ENCODE measurements at regions not wholly inside any gene's neighbourhood (a gene's known extent, or its start where the extent isn't known, plus 50 kb on each side); places are given as distances from the start of the nearest gene placed in this dataset.

- ATAC-seq (no peak), DNase-seq (ENCODE audit: low spot score) (no peak), FAIRE-seq (no peak)
- H3K27me3 ChIP-seq (ENCODE audit: control insufficient read depth in 1 of 2, insufficient read depth in 2 of 2, low read length in 2 of 2): no peaks in the 10 kb centered on the region; a peak in 3 of 5 replicates
- no peaks in the 10 kb centered on the region for H3K4me1 ChIP-seq (ENCODE audit: insufficient read depth, low read length)
- H2AFZ ChIP-seq (ENCODE audit: low read length): no peak overlapping the region
- in situ Hi-C loops (cut with HindIII; ENCODE audit: extremely low pct_ligation_motif_present, low pct_unique_long_range_greater_than_20kb): no loop called here
- CTCF ChIA-PET (ENCODE audit: low intra/inter-chr PET ratio, low total read pairs): no interaction called here
- no peak overlapping the region for H3K27ac ChIP-seq (ENCODE audit: extremely low read length, insufficient read depth, low read length)
- TF ChIP-seq NCOA1 (CRISPR knock-in tag; IDR thresholded peaks at IDR 0.05) (no peak), SP1 (IDR thresholded peaks at IDR 0.05) (no peak), SP1 (CRISPR knock-in tag; IDR thresholded peaks at IDR 0.05) (no peak), RXRB (CRISPR knock-in tag; IDR thresholded peaks at IDR 0.05; ENCODE audit: borderline replicate concordance) (no peak), ZBTB40 (IDR thresholded peaks at IDR 0.05) (no peak), ZBTB40 (CRISPR knock-in tag; IDR thresholded peaks at IDR 0.05) (peak; percentile 82)
- no peaks in the 10 kb centered on the region for H3K79me2 ChIP-seq (ENCODE audit: insufficient read depth, low read length)
- no peak overlapping the region for H3K9ac ChIP-seq (ENCODE audit: insufficient read depth, low read depth, low read length)
- intact Hi-C loops (cut with micrococcal nuclease; ENCODE audit: unreplicated experiment): no loop called here
- no peak overlapping the region for H3K4me3 ChIP-seq (replicated peaks in 1 of 3; ENCODE audit: insufficient read depth in 1 of 3, low read depth in 2 of 3, low read length in 3 of 3)
- H3K9me3 ChIP-seq (ENCODE audit: low read length): no peaks in the 10 kb centered on the region
- POLR2A ChIA-PET: no interaction called here
- H4K20me1 ChIP-seq (ENCODE audit: insufficient read depth, low read length): no peaks in the 10 kb centered on the region
- 5% methylated on average over 2 of the region's 3 CpGs for WGBS (ENCODE audit: low lambda C conversion rate)
- no peak overlapping the region for H3K4me2 ChIP-seq (ENCODE audit: low read depth, low read length)
- BruUV-seq (replicated peaks): no TSS peak
- no peaks in the 10 kb centered on the region for H3K36me3 ChIP-seq (replicated peaks in 1 of 2; ENCODE audit: control insufficient read depth in 1 of 2, insufficient read depth in 2 of 2, low read length in 2 of 2)
Measured at GRCh38 chr15:31500766-31501449, 174.3 kb downstream of the KLF13 start.

All from HepG2 (cell line).